Germinal center (tissue), 1 donor: ENCODE measurements at regions not wholly inside any gene's neighbourhood (a gene's known extent, or its start where the extent isn't known, plus 50 kb on each side); places are given as distances from the start of the nearest gene placed in this dataset.

Experiments used
- DNase-seq: peaks from one replicate; pipeline ENCODE4 v3.0.0; 2012; ENCODE audit warnings: mixed read lengths, low spot score

DNA sequence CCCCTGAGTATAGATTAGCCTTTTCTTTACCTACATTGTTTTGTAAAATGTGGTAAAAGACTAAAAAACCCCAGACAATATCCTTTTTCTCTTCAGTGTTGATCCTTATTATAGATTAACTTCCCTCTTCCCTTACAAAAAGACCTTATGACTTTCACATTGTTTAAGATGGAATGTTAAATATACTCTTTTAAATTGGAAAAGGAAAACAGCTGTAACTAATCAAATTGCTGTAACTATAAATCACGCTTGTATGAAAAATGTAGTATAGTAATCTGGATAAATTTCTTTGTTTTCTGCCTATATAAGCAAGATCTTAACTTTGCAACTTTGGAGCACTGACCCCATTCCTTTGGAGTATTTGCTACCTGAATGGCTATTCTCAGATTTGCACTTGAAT, 383.1 kb downstream of the FAM170A start:
- DNase-seq = no peak

DNA sequence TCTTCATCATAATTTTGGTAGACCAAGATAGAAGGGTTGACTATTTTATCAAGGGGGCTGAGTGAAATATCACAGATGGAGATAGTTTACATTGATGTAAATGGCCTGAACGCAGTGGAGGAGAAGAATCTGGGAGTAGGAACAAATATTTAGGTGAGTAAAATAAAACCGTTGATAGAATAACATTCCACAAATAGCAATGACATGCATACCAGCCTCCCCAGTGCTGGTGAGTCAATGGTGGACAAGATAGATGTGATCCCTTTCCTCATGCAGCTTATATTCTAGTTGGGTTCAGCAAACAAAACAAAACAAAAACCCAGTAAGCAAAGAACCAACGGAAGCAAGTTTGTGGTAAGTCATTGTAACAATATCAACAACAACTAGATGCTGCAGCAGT, 385.2 kb downstream of the FAM170A start:
- DNase-seq = no peak

DNA sequence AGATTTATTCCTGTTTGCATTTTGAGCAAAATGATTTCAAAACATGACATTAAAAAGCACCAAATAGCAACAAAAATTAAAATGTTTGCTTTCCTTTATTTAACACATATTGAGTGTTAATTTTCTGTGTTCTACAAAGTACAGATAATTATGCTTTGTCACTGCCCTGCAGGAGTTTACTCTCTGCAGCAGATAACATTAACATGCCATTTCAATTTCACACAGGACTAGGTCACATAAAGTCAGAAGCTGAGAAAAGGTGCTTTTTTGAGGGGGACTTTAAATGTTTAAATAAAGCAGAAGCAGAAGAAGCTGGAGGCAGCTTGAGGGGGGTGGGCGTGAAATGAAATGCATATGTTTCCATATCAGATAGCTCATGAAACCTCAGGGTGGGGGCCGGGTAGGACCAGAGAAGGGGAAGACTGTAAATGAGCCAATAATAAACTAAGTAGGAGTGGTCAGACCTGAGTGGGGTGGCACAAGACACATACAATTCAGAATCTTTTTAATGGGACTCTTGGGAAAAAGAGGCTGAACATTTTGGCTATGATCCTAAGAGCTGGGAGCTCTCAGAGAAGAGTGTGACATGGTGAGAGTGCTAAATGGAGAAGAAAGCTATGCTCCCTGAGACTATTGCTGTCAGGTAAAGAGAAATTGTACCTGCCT, 387.5 kb downstream of the FAM170A start:
- no peak for DNase-seq

DNA sequence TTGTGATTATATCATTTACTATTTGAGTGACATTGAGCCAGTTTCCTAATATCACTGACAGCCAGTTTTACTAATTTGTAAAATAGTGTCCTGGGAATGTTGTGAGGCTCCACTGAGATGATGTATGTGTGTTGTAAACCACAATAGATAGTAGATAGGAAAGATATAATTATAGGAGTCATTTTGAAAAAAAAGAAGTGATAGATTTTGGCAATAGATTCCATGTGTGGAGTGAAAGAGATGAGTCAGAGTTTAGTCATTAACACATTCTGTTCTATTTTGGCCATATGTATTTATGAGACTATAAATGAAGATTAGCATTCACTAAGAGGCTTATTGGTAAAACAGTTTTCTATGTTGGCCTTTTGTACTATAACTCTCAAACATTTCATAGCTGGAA, 388.2 kb downstream of the FAM170A start:
- DNase-seq = no peak

DNA sequence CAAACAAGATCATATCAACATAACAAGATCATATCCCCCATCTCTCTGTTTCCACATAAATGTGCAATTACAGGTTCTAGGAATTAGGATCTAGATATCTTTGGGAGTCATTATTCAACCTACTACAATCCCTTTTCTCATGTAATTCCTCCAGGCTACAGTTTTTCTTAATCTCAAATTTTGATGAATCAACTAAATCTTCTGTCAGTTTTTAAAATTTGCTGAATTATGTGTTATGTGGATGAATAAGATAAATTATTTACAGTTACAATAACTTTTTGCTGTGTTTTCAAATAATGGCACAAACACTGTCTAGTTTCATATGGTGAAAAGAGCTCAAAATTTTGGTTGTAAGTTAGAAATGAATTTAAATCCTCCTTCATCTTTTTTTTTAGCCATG, 405.8 kb downstream of the FAM170A start:
- no peak for DNase-seq

DNA sequence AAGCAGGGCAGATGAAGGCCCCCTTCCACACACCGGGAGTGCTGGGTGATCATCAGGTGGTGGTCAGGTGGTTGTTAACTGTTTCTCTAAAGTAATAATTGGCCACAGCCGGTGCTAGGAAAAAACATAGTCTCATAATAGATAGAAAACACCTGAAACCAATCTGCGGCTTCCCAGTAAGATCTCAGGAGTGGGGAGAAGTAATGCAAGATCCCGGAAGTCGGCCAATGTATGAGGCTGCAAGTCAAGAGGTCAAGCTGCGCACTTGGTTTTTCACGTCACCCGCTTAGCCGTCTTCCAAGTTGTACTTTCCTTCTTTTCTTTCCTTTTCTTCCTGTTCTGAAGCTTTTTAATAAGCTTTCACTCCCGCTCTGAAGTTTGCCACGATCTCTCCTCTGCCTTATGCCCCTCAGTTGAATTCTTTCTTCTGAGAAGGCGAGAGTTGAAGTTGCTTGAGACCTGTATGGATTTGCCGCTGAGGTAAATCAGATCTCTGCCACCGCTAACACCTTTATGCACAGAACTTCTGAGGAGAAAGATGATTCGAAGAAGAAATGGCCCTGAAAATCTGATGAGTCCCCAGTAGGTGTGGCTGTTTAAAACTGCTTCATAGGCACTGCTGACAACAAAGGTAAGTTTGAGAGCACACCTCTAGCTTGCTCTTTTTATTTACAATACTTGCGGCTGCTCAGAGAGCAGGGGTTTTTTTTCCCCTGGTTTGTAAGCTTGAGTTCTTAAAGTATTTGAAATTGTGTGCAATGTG, 406.6 kb downstream of the FAM170A start:
- no peak for DNase-seq

DNA sequence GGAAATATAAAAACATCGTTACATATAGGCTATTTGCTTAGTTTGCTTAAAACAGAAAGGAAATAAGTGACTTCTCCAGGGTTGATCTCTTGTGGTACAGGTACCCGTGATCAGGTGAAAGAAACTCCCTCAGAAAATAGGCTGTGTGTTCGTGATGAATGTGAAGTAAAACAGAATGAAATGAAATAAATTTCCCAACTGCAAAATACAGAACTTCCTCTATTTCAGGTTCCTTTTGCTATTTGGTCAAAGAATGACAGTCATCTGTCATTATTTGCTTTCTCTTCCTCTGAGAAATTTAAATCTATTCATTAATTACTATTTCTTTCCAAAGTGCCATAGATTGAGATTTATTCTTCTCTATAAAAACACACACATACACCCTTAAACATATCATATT, 408.1 kb downstream of the FAM170A start:
- no peak for DNase-seq

DNA sequence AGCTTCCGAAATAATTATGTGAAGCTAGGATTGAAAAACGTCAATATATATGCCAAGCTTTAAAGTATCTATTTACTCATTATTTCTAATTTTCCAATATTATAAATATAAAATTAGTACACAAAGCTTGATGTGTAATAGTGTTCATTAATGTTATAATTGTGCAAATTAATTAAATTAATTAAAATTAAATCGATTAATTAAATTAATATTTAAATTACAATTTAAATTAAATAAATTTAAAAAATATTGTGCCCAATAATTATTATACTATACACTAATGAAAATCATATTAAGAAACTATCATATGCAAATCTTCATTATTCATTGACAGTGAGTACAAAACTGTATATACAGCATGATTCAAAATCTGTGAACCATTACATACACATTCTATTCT, 409.8 kb downstream of the FAM170A start:
- DNase-seq = no peak

DNA sequence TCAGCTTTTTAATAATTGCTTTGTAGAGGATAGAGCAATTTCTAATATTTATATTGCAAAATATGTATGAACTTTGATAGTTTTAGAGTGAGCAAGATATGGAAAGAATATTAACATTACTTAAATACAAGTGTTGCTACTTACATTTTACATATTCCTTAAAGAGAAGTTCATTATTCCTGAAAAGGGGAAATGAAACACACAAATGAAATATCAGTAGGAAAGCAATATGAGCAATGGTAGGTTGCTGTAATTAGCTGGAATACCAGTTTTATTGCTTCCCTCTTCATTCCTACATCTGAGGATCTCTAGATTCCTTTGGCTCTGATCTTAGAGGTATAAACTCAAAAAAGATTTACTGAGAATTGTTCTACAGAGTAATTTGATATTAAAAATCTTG, 414.1 kb downstream of the FAM170A start:
- DNase-seq = no peak

DNA sequence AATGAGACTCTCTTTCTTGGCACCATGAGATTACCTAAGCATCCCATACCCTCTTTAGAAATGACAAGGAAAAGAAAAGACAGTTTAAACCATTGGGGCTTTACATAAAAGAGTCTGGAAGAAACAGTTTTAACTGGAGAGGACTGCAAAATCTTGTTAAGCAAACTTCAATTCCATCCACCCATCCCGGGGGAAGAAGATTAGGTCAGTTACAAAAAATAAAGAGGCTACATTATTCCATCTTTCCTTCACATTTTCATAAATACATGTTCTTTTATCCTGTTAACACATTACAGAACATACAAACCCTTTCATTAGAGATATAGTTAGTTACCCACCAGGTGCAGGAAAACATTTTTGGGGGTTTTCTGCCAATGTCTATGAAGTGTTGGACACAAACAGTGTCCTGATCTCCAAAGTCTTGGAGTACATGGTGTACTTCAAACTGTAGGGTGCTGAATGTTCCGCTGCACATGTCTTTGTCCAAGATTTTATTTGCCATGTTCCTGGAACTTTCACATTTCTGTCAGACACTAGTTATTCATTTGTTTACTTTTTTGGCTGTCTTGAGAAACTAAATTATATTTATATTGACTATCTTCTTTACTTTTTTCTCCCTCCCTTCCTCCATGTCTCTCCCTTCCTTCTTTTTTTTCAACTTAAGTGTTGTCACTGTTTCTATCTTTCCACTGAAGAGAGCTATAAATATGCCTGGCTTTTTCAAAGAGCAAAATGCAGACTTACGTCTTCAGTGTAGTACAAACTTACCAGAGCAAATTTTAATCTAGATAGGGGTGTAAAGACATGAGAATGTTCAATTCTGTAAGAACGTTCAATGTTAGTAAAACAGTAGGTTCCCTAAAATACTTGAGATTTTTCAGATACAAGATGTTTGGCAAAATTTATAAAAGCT, 410.9 kb upstream of the PRR16 start:
- no peak for DNase-seq

DNA sequence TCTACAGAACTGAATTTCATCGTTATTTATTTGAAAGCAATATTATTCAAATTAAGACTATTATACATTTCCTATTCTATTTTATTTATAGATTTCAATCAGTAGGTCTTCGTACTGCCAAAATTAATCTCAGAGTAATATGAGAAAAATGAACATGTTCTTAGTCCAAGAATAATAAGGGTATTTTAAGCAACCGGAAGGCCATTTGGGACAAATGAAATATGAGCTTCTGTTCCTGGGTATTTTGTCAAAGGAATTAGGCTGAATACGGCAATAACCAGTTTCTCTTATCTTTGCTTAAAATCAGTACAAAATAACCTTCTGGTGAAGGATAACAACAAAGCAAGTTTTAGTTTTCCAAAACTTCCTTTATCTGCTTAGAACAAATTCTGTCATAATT, 410.3 kb upstream of the PRR16 start:
- no peak for DNase-seq

DNA sequence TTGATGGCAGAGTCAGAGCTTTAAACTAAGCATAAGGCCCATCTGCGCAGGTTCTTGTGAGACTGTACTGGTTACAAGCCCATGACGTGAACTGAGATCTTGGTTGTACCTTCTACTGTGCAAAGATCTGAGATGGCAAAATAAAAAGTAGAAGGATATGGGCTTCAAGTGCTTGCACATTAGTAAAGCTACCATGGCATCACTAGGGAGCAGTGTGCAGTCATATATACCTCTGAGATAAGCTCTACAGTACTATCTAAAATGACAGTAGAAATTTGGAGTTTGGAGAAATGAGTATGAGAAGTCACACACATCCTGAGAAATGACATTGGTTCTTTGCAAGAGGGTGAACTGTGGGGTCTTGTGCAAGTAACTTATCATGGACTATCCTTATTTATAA, 408.2 kb upstream of the PRR16 start:
- DNase-seq = no peak

DNA sequence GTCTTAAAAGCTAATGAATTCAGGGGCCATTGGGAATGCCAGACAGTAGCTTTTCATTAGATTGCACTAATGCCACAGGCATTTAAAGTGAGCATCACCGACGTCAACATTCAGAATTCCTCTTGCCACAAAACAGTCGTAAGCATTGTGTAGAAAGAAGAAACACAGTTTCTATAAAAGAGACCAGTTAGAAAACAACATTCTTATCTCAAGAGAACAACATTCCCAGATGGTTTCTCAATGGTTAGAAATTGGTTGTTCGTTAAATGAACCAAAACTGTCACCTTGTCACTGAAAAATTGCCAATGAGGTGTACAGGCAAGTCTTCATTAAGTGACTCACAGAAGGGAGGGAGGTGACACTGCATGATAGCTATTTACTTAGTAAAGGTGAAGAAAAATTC, 401.6 kb upstream of the PRR16 start:
- no peak for DNase-seq

DNA sequence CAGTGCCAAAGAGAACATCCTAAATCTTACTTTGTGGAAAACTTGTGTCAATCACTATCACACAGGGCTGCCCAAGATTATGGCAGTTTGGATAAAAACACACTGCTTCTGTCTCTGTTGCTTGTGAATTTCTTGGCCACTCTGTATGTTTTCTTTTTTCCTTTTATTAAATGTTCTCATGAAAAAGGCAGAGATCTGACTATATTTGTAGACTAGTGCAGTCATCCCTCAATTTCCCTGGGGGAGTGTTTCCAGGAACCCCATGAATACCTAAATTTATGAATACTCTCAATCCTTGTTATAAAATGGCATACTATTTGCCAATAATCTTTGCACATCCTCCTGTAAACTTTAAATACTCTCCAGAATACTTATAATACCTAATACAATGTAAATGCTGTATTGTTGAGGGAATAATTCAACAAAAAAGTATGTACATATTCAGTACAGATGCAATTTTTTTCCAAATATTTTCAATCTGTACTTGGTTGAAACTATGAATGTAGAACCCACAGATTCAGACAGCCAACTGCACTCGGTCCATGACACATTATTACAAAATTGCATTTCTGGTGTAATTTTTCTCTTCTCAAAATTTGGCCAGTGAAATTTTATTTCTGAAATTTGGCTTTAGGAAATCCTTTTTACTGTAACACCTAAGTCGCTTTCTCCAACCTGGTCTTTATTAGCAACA, 391.9 kb upstream of the PRR16 start:
- DNase-seq = no peak

DNA sequence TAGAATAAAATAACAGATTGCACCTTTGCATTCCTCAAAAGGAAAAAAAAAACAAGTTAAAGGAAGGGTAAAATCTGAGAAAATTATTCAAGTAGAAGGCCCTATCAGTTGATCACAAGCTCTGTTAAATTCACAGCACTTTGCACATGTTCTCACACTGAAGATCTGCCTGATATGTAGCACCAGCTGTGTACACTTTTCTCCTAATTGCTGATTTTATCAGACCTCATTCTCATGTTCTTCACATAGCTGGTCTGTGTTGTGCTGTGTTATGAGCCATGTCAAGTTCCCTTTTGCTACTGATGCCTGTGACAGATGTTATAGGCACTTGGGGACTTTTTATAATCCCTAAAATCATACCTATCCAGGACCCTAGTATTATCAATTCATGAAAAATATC, 390.4 kb upstream of the PRR16 start:
- no peak for DNase-seq

DNA sequence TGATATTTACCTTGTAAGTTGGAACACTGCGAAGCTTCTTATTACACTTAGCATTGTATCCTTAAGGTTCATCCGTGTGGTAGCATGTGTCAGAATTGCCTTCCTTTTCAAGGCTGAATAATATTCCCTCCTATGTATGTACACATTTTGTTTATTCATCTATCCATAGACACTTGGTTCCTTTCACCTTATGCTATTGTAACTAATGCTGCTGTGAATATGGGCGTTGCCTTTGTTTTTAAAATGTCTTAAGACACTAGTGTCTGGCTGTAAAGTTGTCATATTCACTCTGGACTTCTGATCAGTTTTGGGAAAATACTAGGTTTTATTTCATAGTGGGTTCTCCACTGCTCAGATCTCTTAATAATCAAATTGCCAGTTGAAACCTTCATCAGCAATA, 383.3 kb upstream of the PRR16 start:
- no peak for DNase-seq

DNA sequence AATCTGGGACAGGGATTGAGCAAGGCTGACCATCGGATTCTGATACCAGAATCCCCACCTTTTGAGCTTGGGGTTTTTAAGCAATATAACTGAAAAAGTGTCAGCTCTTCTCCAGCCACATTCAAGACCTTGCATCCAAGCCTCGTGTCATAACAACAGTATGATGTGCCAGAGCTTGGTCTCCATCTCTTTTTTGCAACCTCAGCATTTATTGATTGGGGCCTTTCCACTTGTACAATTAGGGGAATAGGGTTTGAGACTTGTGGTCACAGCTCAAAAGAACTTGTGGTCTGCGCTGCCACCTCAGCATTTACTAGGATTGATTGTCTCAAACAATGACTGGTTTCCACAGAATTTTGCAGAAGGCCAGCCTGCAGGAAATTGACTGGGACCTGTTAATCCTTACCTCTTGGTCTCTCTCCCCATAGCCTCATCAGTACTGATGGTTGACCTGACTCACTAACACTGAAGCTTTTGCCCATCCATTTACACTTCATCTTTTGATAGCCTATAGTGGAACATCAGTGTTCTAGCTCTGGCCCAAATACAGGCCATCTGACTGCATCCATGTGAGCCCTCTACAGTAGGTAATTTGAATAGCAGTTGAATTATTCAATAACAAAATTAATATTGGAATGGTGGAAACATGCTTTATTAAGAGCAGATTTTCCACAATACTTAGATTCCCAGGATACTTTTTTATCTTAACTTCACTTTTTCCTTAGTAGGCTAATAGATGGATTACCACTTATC, 381.6 kb upstream of the PRR16 start:
- no peak for DNase-seq

DNA sequence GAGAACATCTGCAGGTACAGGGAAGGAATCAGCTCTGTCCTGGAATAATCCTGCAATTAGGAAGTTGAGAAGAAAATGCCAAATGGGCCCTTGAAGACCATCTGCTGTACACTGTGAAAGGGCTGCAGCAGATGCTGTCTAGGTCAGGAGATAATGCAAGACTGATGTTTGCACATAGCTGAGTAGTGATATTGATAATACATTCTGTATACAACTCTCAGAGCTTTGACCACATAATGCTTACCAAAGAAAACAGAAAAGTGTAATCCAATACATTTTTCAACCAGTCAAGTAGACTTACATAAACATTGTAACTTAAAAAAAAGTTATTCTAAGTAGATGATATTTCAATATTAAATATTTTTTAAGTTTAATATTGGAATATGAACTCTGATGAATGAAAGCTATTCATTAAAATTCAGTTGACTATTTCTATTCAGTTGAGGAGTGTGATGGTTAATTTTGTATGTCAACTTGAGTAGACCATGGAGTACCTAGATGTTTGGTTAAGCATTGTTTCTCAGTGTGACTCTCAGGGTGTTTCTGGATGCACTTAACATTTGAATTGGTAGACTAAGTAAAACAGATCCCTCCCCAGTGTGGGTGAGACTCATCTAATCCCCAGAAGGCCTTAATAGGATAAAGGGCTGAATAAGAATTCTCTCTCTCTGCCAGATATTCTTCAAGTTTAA, 380.1 kb upstream of the PRR16 start:
- no peak for DNase-seq

DNA sequence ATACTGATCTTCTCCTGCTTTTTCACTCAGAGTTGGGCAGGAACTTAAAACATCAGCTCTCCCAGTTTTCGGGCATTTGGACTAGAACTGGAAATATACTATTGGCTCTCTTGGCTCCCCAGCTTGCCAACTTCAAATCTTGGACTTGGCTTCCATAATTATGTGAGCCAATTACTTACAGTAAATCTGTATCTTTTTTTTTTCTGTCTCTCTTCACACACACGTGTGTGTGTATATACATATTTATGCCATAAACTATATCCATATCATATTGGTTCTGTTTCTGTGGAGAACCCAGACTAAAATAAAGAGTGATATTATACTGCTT, 379.6 kb upstream of the PRR16 start:
- no peak for DNase-seq

DNA sequence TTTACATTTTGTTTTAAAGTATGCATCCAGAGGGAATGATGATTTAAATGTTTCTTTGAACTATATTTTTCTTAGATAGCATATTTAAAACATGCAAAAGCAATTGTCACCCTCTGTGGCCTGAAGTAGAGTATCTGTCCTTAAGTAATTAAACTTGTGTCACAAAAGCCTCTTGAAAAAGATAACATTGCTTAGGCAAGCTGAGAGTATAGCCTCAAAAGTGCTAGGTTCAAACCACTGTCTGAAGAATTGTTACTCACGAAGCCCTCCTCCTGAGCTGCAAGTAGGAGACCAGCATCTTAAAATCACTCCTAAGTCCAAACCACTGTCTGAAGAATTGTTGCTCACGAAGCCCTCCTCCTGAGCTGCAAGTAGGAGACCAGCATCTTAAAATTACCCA, 378.0 kb upstream of the PRR16 start:
- DNase-seq = no peak

DNA sequence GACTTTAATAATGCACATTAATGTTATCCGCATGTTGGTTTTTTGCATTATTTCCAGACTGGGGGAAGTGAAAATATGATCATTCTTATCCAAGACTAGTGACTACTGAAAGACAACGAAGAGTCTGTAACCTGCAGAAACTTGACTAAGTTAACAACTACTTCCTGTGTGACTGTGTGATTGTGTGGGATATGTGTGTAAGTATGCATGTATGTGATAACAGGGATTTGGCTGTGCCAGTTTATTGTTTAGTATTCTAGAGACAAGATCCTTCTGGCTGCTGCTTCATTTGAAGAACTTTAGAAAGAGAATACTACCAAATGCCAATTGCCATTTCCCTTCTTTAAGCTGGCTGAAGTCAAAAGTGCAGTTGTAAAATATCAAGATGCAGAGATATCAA, 375.7 kb upstream of the PRR16 start:
- no peak for DNase-seq
